ENCODE measurements at regions not wholly inside any gene's neighbourhood (a gene's known extent, or its start where the extent isn't known, plus 50 kb on each side); places are given as distances from the start of the nearest gene placed in this dataset.

DNA sequence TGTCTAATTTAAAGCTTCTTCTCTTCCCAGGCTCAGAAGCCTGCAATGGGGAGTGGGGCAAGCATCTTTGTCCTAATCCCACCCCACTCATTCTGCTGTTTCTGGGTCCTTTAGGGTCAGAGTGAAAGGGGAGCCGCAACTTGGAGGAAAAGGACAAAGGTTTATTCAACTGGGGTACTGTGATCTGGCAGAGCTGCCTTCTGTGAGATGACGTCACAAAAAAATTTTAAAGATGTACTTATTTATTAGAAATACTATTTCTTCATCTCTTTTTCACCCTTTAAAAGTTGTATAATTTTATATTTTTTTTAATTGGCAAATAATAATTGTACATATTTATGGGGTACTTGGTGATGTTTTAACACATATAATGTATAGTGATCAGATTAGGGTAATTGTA, 302.6 kb downstream of the TDRD3 start:
- Histone ChIP-seq H3K27me3 (ENCODE audit: control insufficient read depth, low read length) (no peaks in the 10 kb centered on the region), H3K79me2 (ENCODE audit: control insufficient read depth, low read length) (no peaks in the 10 kb centered on the region), H3K9me3 (ENCODE audit: control insufficient read depth, insufficient read depth, low read length) (no peaks in the 10 kb centered on the region), H3K36me3 (ENCODE audit: control insufficient read depth, low read length) (no peaks in the 10 kb centered on the region), H3K9me2 (replicated peaks; ENCODE audit: control insufficient read depth, low read length) (no peaks in the 10 kb centered on the region), H4K20me1 (ENCODE audit: control insufficient read depth, insufficient read depth, low read depth, low read length) (no peaks in the 10 kb centered on the region), H3F3A (ENCODE audit: control insufficient read depth, insufficient read depth) (no peaks in the 10 kb centered on the region), H3K4me2 (ENCODE audit: low read length) (no peak overlapping the region), H3K4me1 (ENCODE audit: control insufficient read depth, low read length) (no peaks in the 10 kb centered on the region), H3K4me3 (ENCODE audit: low read length) (no peak overlapping the region), H3K27ac (ENCODE audit: low read depth, low read length) (no peak overlapping the region)
- TF ChIP-seq EZH2phosphoT487 (IDR thresholded peaks at IDR 0.05; ENCODE audit: borderline replicate concordance, low read length), result no peak
- no peak for TF ChIP-seq CTCF (IDR thresholded peaks at IDR 0.05; ENCODE audit: low read depth, low read length, poor library complexity, severe bottlenecking)

- no peak for TF ChIP-seq CTCF (IDR thresholded peaks at IDR 0.05; ENCODE audit: low read depth, low read length, poor library complexity, severe bottlenecking)
- TF ChIP-seq EZH2phosphoT487 (IDR thresholded peaks at IDR 0.05; ENCODE audit: borderline replicate concordance, low read length), result no peak
- Histone ChIP-seq H4K20me1 (ENCODE audit: control insufficient read depth, insufficient read depth, low read depth, low read length) (no peaks in the 10 kb centered on the region), H3K4me1 (ENCODE audit: control insufficient read depth, low read length) (no peaks in the 10 kb centered on the region), H3K79me2 (ENCODE audit: control insufficient read depth, low read length) (no peaks in the 10 kb centered on the region), H3K36me3 (ENCODE audit: control insufficient read depth, low read length) (no peaks in the 10 kb centered on the region), H3K9me2 (replicated peaks; ENCODE audit: control insufficient read depth, low read length) (no peaks in the 10 kb centered on the region), H3K27ac (ENCODE audit: low read depth, low read length) (no peak overlapping the region), H3K9me3 (ENCODE audit: control insufficient read depth, insufficient read depth, low read length) (no peaks in the 10 kb centered on the region), H3K27me3 (ENCODE audit: control insufficient read depth, low read length) (no peaks in the 10 kb centered on the region), H3K4me2 (ENCODE audit: low read length) (no peak overlapping the region), H3F3A (ENCODE audit: control insufficient read depth, insufficient read depth) (no peaks in the 10 kb centered on the region), H3K4me3 (ENCODE audit: low read length) (no peak overlapping the region)
Observed at GRCh38 chr13:60696602-60697001, 299.6 kb downstream of the TDRD3 start.

GRCh38 chr13:60691268-60691667, 294.2 kb downstream of the TDRD3 start:
- H3K27me3 ChIP-seq (ENCODE audit: control insufficient read depth, low read length), result no peaks in the 10 kb centered on the region
- H4K20me1 ChIP-seq (ENCODE audit: control insufficient read depth, insufficient read depth, low read depth, low read length), result no peaks in the 10 kb centered on the region
- no peak overlapping the region for H3K4me2 ChIP-seq (ENCODE audit: low read length)
- TF ChIP-seq EZH2phosphoT487 (IDR thresholded peaks at IDR 0.05; ENCODE audit: borderline replicate concordance, low read length), result no peak
- no peaks in the 10 kb centered on the region for H3K9me3 ChIP-seq (ENCODE audit: control insufficient read depth, insufficient read depth, low read length)
- no peaks in the 10 kb centered on the region for H3F3A ChIP-seq (ENCODE audit: control insufficient read depth, insufficient read depth)
- no peaks in the 10 kb centered on the region for H3K79me2 ChIP-seq (ENCODE audit: control insufficient read depth, low read length)
- no peaks in the 10 kb centered on the region for H3K4me1 ChIP-seq (ENCODE audit: control insufficient read depth, low read length)
- no peaks in the 10 kb centered on the region for H3K36me3 ChIP-seq (ENCODE audit: control insufficient read depth, low read length)
- H3K27ac ChIP-seq (ENCODE audit: low read depth, low read length), result no peak overlapping the region
- no peak overlapping the region for H3K4me3 ChIP-seq (ENCODE audit: low read length)
- H3K9me2 ChIP-seq (replicated peaks; ENCODE audit: control insufficient read depth, low read length), result no peaks in the 10 kb centered on the region

GRCh38 chr13:60690604-60691003, 293.6 kb downstream of the TDRD3 start:
- Histone ChIP-seq H3K27me3 (ENCODE audit: control insufficient read depth, low read length) (no peaks in the 10 kb centered on the region), H3K4me1 (ENCODE audit: control insufficient read depth, low read length) (no peaks in the 10 kb centered on the region), H4K20me1 (ENCODE audit: control insufficient read depth, insufficient read depth, low read depth, low read length) (no peaks in the 10 kb centered on the region)

More at GRCh38 chr13:60690604-60691003, 293.6 kb downstream of the TDRD3 start:
- Histone ChIP-seq H3K9me2 (replicated peaks; ENCODE audit: control insufficient read depth, low read length) (no peaks in the 10 kb centered on the region), H3K27ac (ENCODE audit: low read depth, low read length) (no peak overlapping the region), H3K4me3 (ENCODE audit: low read length) (no peak overlapping the region), H3K4me2 (ENCODE audit: low read length) (no peak overlapping the region), H3K79me2 (ENCODE audit: control insufficient read depth, low read length) (no peaks in the 10 kb centered on the region), H3K9me3 (ENCODE audit: control insufficient read depth, insufficient read depth, low read length) (no peaks in the 10 kb centered on the region), H3K36me3 (ENCODE audit: control insufficient read depth, low read length) (no peaks in the 10 kb centered on the region), H3F3A (ENCODE audit: control insufficient read depth, insufficient read depth) (no peaks in the 10 kb centered on the region)
- TF ChIP-seq CTCF (IDR thresholded peaks at IDR 0.05; ENCODE audit: low read depth, low read length, poor library complexity, severe bottlenecking) (no peak), EZH2phosphoT487 (IDR thresholded peaks at IDR 0.05; ENCODE audit: borderline replicate concordance, low read length) (no peak)

Data from DOHH2 (cell line).